WTC11 (cell line): ENCODE measurements at regions not wholly inside any gene's neighbourhood (a gene's known extent, or its start where the extent isn't known, plus 50 kb on each side); places are given as distances from the start of the nearest gene placed in this dataset.

ENCODE experiments used
- CREM ChIP-seq: sonication (generic); formaldehyde crosslinking; IDR thresholded peaks from 2 replicates; pipeline ENCODE4 v1.8.1; 2022; ENCODE audit warnings: mild to moderate bottlenecking, missing genetic modification reagents, moderate library complexity
- CTCF ChIP-seq: fragments of 200-600 bp; IDR thresholded peaks from 2 replicates; pipeline ENCODE4 v1.8.0; 2022; ENCODE audit warnings: antibody characterized with exemption
- IRF1 ChIP-seq: sonication (generic); formaldehyde crosslinking; IDR thresholded peaks from 2 replicates; pipeline ENCODE4 v1.8.0; 2023; ENCODE audit warnings: missing genetic modification reagents
- MAX ChIP-seq: sonication (generic); formaldehyde crosslinking; IDR thresholded peaks from 2 replicates; pipeline ENCODE4 v1.8.0; 2022; ENCODE audit warnings: mild to moderate bottlenecking, missing genetic modification reagents
- MLX ChIP-seq: sonication (generic); formaldehyde crosslinking; IDR thresholded peaks from 2 replicates; pipeline ENCODE4 v1.8.1; 2023; ENCODE audit warnings: mild to moderate bottlenecking, missing genetic modification reagents, moderate library complexity
- NR3C1 ChIP-seq: sonication (generic); formaldehyde crosslinking; conservative IDR thresholded peaks from 2 replicates; pipeline ENCODE4 v1.8.1; 2023; ENCODE audit warnings: low read depth, mild to moderate bottlenecking, missing genetic modification reagents
- ZNF138 ChIP-seq: sonication (generic); formaldehyde crosslinking; conservative IDR thresholded peaks from 2 replicates; pipeline ENCODE4 v1.8.1; 2022; ENCODE audit warnings: mild to moderate bottlenecking, moderate library complexity, missing genetic modification reagents
- ZNF232 ChIP-seq: sonication (generic); formaldehyde crosslinking; IDR thresholded peaks from 2 replicates; pipeline ENCODE4 v1.8.0; 2022; ENCODE audit warnings: mild to moderate bottlenecking, missing genetic modification reagents

DNA sequence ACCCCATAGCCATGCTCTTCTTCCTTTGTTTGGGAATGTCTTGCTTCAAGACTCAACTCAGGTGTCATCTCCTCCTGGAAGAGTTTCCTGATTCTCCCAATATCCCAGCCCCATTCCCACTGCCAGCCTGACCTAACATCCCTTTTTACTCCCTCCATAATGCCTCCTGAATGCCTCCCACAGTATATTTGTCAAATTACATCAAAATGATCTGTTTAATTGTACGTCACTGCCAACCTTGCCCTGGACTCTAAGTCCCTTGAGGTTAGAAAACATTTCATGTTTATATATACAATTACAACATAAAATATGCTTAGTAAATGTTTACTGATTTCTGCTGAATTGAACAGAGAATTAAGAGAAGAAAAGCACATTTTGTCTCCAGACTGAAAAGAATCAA lies 301.6 kb upstream of the PDE4D start:
- no peak for TF ChIP-seq NR3C1 (CRISPR knock-in tag)
- TF ChIP-seq CTCF: no peak
- no peak for TF ChIP-seq CREM (CRISPR knock-in tag)
- TF ChIP-seq MLX: no peak
- TF ChIP-seq IRF1 (CRISPR knock-in tag): no peak
- TF ChIP-seq ZNF138 (CRISPR knock-in tag): no peak
- no peak for TF ChIP-seq ZNF232 (CRISPR knock-in tag)
- TF ChIP-seq MAX (CRISPR knock-in tag): no peak
